Activated CD4-positive, CD25-positive, alpha-beta regulatory T cell (primary cell): ENCODE measurements at regions not wholly inside any gene's neighbourhood (a gene's known extent, or its start where the extent isn't known, plus 50 kb on each side); places are given as distances from the start of the nearest gene placed in this dataset.
A peak's percentile ranks its signal among the peaks of the same experiment; 100 is the strongest.

Experiments
- DNase-seq, 4 experiments: peaks; one replicate each; lab custom pipeline; 2025; lab: John Stamatoyannopoulos, UW

DNA sequence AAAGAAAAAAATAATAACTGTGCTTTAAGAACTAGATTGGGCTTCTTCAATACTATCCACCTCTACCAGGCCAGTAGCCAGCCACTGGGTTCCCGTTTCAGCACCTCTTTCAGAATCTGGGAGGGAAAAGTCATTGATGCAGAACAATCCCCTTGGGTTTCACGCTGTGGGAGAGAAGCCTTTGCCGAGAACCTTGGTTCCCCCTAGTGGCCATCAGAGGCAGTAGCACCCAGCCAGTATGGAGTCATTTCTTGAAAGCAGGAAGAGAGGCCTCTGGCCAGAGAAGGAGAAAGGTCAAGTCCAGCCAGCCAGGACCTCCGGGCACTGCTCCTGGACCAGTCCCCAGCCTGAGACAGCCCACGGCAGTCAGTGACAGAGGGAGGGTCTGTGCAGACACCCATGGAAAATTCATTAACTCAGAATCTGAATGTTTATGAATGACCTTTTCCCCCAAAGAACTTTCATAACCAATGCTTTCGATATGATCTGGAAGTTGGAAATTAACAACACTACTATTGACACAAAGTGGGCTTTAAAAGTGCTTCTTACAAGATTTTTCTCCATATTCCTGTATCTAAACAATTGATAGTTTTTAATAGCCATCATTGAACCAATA is 51.2 kb upstream of the CDH5 start:
- DNase-seq: peak in 3 of 4 experiments; percentile 5 to 16 (median 11)

GRCh38 chr16:66311306-66311705 is 55.2 kb upstream of the CDH5 start:
- no peak for DNase-seq

- DNase-seq: no peak
These were observed 57.2 kb upstream of the CDH5 start for GRCh38 chr16:66309215-66309807.

DNA sequence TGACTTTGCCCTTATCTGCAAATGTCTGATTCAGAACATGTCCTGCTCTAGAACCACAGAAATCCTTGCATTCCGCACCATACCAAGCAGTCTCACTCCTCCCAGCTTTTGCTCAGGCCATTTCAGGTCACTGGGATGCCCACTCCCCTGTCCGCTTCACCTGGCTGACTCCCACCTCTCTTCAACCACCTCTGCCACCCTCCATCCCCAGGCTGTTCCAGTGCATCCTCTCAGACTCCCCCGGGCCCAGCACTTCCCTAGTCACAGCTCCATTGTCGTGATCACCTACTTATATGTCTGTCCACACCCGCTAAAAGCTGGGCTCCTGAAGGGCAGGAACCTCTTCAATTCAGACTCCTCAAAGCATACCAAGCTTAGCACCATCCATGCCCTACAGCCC is 58.4 kb upstream of the CDH5 start:
- no peak for DNase-seq

DNA sequence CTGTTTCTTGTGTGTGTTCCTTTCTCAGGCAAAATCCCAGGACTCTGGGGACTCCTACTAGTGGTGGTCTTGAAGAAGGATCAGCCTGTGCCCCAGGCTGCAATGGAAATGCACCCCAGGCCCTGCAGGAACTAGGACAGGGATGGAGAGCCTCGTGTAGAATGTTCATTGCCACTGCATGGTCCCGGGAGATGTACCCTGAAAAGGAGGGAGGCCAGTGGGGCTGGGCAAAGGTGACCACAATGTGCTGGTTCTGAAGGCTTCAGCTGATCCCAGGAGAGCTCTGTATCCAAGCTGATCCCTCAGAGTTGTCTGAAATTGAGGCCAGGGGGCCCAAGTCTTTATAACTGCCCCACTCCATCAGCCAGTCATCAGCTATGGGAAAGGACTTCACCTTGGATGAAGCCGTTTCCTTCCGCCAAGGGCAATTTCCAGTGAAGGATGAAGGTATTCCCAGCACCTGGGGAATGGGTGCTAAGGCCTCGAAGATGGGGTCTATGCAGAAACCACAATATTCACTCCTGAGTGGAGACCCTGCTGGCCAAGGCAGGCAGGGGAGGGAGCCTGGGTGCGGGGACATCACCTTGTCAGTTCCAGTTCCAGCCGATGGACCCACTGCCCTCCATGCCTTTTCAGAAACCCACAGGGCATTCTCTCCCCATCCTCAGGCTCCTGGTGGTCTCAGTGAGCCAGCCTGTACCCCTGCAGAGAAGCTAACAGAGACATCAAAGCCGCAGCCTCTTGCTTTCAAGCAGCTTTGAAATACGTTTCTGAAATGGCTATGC is 59.9 kb upstream of the CDH5 start:
- DNase-seq: no peak

DNA sequence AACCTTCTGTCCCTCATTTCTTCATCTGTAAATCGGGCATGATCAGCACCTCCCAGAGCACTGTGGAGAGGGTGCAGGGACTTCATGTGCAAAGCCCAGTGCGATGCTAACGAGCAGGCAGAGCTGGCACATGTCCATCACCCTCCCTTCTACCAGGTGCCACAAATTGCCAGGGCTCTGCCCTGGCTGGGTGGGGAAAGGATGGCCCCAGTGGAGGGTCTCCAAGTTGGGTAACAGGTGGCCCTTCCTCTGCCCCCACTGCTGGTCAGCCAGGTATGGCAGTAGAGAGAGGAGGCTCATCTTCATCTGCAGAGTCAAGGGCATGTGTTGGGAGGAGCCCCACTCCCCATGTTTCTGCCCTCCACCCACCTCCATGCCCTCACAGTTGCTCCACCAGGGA is 61.5 kb upstream of the CDH5 start:
- no peak for DNase-seq

- DNase-seq: no peak
These were observed 62.3 kb upstream of the CDH5 start for GRCh38 chr16:66304151-66304550.

DNA sequence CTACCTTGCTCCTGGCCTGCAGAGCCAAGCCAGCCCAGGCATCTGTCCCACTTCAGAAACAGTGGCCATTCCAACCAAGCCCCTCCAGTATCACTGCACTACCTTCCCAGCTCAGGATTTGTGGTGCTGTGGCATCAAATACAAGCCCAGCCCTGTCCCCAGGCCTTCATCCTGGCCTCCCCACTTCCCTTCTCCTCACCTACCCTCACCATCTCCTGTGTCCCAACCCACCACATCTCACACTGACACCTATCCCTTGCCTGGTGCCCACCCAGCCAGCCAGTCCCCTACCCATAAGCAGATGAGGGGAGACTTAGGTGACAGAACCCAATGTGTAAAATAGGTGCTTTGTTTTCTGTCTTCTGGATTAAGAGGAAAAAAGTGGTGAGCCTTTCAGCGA is 66.0 kb upstream of the CDH5 start:
- no peak for DNase-seq

DNA sequence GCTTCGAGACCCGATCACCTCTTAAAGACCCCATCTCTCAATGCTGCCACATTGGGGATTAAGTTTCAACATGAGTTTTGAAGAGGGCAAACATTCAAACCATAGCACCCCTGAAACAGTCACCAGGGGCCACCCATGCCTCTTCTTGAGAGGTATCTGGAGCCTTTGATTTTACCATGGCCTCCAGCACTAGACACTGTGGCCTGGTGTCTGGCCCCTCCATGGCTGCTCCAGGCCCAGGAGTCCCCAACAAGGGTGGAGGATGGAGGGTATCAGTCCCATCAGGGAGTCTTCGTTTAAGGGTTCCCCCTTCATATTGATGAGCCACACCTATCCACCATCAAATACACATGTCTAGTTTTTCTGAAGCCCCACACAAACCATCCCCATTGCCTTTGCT is 66.5 kb upstream of the CDH5 start:
- DNase-seq: no peak

- DNase-seq: no peak
These were observed 67.1 kb upstream of the CDH5 start for GRCh38 chr16:66299349-66299748.

DNA sequence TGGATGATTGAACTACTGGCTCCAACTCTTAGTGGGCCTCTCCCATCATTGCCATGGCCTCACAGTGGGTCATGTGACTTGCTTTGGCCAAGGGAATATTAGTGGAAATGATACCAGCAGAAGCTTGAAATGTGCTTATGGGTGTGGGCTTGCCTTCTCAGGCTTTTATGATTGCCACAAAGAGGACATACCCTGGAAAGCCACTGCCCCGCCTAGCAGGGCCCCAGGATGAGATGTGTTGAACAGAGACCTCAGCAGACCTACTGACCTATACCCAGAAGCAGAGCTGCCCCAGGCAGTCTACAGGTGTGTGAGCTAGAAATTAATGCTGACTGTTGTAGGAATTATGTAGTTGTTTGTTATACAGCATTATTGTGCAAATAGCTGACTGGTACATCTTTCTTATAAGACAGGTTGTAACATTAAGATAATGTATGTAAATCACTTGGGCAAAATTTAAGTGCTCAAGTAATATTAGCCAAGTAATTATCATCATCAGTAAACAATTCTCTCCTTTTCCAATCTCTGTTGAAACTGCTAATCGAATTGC is 67.8 kb upstream of the CDH5 start:
- no peak for DNase-seq

GRCh38 chr16:66298006-66298405 is 68.5 kb upstream of the CDH5 start:
- DNase-seq: no peak

GRCh38 chr16:66296591-66296990 is 69.9 kb upstream of the CDH5 start:
- no peak for DNase-seq

DNA sequence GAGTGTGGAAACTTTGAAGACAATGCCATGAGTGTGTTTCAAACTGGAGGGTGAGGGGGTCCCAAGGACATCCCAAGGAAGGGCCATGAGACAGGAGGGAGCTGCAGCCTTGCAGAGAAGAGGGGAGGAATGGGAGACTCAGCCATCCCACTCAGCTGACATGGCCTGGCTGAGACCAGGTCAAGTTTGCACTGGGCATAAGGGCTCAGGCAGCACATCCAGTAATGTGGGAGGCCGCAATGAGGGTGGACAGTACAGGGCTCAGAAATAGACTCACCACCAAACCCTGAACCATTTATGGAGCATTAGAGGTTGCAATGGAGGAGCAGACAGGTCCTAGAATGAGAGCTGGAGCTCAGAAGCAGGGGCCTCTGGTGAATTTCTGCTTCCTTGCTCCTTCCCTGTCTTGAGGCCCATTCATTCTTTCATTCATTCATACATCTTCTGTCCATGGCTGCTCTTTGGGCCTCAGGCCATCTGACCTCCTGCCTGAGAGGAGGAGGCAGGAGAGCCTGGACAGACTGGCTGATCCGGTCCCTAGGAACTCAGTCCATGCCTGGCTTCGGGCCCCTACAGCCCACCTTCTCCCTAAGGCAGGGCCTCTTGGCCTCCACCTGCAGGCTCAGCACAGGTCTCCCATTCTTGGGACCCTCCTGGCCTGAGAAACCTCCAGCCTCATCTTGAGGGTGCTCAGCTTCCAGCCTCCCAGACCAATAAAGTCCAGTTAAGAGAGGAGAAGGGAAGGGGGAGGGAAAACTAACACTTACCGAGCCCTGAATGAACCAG is 70.5 kb upstream of the CDH5 start:
- no peak for DNase-seq

GRCh38 chr16:66295213-66295612 is 71.3 kb upstream of the CDH5 start:
- DNase-seq: no peak

GRCh38 chr16:66294507-66294906 is 72.0 kb upstream of the CDH5 start:
- DNase-seq: no peak

DNA sequence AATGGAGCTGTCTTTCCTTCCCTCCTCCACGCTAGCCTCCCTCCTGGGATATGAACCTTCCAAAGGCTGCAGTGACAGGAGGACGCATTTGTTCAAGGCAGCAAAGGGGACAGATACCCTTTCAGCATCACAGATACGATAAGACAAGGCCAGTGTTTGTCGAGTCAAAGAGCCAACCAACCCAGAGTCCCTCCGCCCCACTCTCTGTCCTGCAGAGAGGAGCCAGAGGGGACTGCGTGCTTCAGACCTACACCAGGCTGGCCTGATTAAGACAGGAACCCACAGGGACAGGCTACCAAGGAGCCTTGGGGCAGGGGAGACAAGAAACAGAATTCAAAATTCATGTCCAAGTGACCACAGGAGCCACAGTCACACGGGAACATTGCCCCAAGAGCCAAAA is 72.6 kb upstream of the CDH5 start:
- DNase-seq: no peak

DNA sequence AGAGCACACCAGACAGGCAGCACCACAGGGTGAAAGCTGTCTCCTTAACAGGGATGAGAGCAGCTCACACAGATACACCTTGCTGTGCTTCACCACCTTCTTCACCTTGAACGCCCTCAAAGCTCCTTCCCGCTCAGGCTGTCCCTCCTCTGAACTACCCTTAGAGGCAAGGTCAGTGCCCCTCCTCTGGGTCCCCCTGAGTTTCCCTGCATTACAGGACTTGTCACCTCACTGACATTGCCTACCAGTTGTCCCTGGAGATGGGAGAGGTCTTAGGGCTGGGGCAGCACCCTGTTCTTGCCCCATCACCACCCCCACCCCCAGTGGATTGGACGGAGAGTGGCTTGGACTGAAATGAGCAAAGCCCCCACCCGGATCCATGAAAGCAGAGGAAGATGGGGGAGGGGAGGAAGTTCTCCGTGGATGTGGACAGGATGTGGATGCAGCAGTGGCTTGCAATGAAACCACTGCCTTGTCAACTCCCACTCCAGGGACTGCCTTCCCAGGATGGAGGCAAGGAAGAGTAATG is 73.2 kb upstream of the CDH5 start:
- no peak for DNase-seq

DNA sequence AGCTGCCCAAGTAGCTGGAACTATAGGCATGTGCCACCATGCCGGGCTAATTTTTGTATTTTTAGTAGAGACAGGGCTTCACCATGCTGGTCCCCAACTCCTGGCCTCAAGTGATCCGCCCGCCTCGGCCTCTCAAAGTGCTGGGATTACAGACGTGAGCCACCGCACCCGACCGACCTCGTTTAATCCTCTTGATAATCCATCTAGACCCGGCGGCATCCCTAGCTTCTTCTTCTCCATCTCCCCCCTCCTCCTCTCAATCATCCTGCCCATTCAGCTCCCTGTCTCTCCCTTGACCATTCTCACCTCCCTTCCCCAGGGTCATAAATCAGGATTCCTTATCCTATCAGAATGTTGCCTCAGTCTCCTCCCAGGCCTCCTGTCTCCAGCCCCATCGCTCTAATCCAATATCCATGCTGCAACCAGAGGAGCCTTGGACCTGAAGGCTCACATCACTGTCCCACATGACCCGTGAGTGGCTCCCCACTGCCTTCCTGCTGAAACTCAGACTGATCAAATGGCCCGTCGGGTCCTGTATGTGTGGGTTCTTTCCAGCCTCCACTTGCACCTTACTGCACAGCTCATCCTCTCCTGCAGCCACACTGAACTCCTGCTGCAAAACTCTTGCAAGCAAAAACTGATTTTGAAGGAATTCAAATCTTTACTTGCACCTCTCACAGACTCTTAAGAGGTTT is 74.1 kb upstream of the CDH5 start:
- DNase-seq: no peak

- DNase-seq: no peak
These were observed 74.7 kb upstream of the CDH5 start for GRCh38 chr16:66291833-66292232.

DNA sequence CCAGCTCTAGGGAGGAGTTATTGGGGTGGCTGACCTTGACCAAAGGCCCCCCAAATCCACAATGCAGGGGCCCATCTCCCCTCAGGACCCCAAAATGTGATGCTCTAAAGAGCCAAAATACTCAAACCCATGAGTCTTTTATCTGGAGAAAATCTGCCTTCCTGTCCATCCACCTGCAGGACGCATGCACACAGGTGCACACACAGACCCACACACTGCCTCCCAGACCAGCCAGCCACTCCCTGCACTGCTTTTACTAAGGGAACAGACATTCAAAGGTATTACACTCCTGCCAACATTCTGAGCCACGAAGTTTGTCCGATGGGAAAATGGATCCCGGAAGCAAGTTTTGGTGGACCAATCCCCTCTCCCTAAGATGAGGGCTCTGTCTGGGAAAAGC is 76.1 kb upstream of the CDH5 start:
- no peak for DNase-seq

- no peak for DNase-seq
These were observed 76.5 kb upstream of the CDH5 start for GRCh38 chr16:66289986-66290385.
